Daoy (cell line): ENCODE measurements at regions not wholly inside any gene's neighbourhood (a gene's known extent, or its start where the extent isn't known, plus 50 kb on each side); places are given as distances from the start of the nearest gene placed in this dataset.

Source experiments
- DNase-seq: peaks from one replicate; pipeline ENCODE4 v3.0.0-alpha.2; 2015; ENCODE audit warnings: low read depth

- no peak for DNase-seq
Observed at GRCh38 chr3:5069627-5070026, 52.5 kb upstream of the ARL8B start.

- DNase-seq, result peak; percentile 70
Observed at GRCh38 chr3:5071061-5071460, 51.0 kb upstream of the ARL8B start.

- no peak for DNase-seq
Observed at GRCh38 chr3:5072100-5072816, 49.8 kb upstream of the ARL8B start.
